Panc1 (cell line): ENCODE measurements at regions not wholly inside any gene's neighbourhood (a gene's known extent, or its start where the extent isn't known, plus 50 kb on each side); places are given as distances from the start of the nearest gene placed in this dataset.
"Not testable (repeated sequence)": the region's sequence is repeated elsewhere in the genome, so short reads cannot be mapped to it uniquely, and the experiment has no call there.

ENCODE experiments used
- ATAC-seq: fragments of 200-7000 bp; cut with Tn5 transposase; 2 replicates; pipeline ENCODE4 v1.9.1; 2020; ENCODE audit warnings: mild to moderate bottlenecking, moderate library complexity
- BruUV-seq: library from RNA; stranded (reverse); fragments of 400-500 nt; replicated peaks from 2 replicates; lab custom pipeline; 2021; lab: Mats Ljungman, UMichigan
- CTCF ChIA-PET: fragments of 300-600 bp; sonication (Branson Sonifier 250); formaldehyde crosslinking; loops from one replicate; lab custom pipeline; 2022; ENCODE audit warnings: antibody characterized with exemption; lab: Charles Lee
- POLR2A ChIA-PET: fragments of 300-600 bp; sonication (Branson Sonifier 250); formaldehyde crosslinking; loops from one replicate; lab custom pipeline; 2022; ENCODE audit warnings: antibody characterized with exemption; lab: Charles Lee
- DNase-seq: peaks from one replicate; pipeline ENCODE4 v3.0.0-alpha.2; 2010; ENCODE audit warnings: low read depth, low spot score
- H3K27ac ChIP-seq: 2 replicates; pipeline ENCODE4 v1.5.1; 2011; ENCODE audit warnings: mild to moderate bottlenecking, low read length, inconsistent platforms
- H3K27me3 ChIP-seq: fragments of 200-500 bp; sonication (Bioruptor generic); 2 replicates; pipeline ENCODE4 v1.6.0; 2014; ENCODE audit warnings: low read length, inconsistent platforms; ENCODE audit not compliant: control insufficient read depth, insufficient read depth
- H3K36me3 ChIP-seq: fragments of 200-500 bp; sonication (Bioruptor generic); 2 replicates; pipeline ENCODE4 v1.5.1; 2014; ENCODE audit warnings: inconsistent platforms, mild to moderate bottlenecking, low read length, moderate library complexity; ENCODE audit not compliant: control insufficient read depth, insufficient read depth
- H3K4me1 ChIP-seq: 2 replicates; pipeline ENCODE4 v1.5.1; 2011; ENCODE audit warnings: inconsistent platforms, mild to moderate bottlenecking, low read length, moderate library complexity; ENCODE audit not compliant: control insufficient read depth, insufficient read depth
- H3K4me3 ChIP-seq, 2 experiments: 2 replicates each; pipeline ENCODE4 v1.5.1; 2011 to 2012; ENCODE audit warnings: low read depth in 2 of 2, low read length in 2 of 2, mild to moderate bottlenecking in 2 of 2, inconsistent platforms in 1 of 2, moderate library complexity in 1 of 2
- H3K9me3 ChIP-seq: fragments of 200-500 bp; sonication (Bioruptor generic); 2 replicates; pipeline ENCODE4 v1.5.1; 2014; ENCODE audit warnings: low read depth, mild to moderate bottlenecking, inconsistent platforms, low read length, moderate library complexity; ENCODE audit not compliant: control insufficient read depth, insufficient read depth
- POLR2AphosphoS5 ChIP-seq: IDR thresholded peaks from 2 replicates; pipeline ENCODE4 v1.6.1; 2012; ENCODE audit warnings: mild to moderate bottlenecking, low read depth, low read length, moderate library complexity
- SIN3A ChIP-seq: IDR thresholded peaks from 2 replicates; pipeline ENCODE4 v1.6.1; 2012; ENCODE audit warnings: low read depth, mild to moderate bottlenecking, low read length, moderate library complexity, borderline replicate concordance; ENCODE audit not compliant: insufficient read depth
- TCF7L2 ChIP-seq: IDR thresholded peaks from 2 replicates; pipeline ENCODE4 v1.6.1; 2011; ENCODE audit warnings: mild to moderate bottlenecking, low read depth, low read length, inconsistent platforms
- in situ Hi-C: cut with HindIII; loops from 2 replicates; pipeline ENCODE4 v1.10.0; 2016; ENCODE audit warnings: low sequenced_read_pairs, low pct_unique_long_range_greater_than_20kb
- intact Hi-C: fragments of 100-400 bp; cut with micrococcal nuclease; formaldehyde crosslinking; loops from one replicate; pipeline ENCODE4 v1.10.0; 2022; ENCODE audit not compliant: unreplicated experiment
- TF ChIP-seq, protein P1 (sequence below), 2 experiments: IDR thresholded peaks; 2 replicates each; pipeline ENCODE4 v1.6.1; 2011 to 2012; ENCODE audit warnings: low read depth in 2 of 2, control low read depth in 1 of 2, low read length in 1 of 2, mild to moderate bottlenecking in 1 of 2, moderate library complexity in 1 of 2; ENCODE audit not compliant: insufficient read depth in 1 of 2
- TF ChIP-seq, protein P2 (sequence below): fragments of 450-650 bp; IDR thresholded peaks from 2 replicates; pipeline ENCODE4 v1.5.1; 2017; ENCODE audit warnings: mild to moderate bottlenecking

DNA sequence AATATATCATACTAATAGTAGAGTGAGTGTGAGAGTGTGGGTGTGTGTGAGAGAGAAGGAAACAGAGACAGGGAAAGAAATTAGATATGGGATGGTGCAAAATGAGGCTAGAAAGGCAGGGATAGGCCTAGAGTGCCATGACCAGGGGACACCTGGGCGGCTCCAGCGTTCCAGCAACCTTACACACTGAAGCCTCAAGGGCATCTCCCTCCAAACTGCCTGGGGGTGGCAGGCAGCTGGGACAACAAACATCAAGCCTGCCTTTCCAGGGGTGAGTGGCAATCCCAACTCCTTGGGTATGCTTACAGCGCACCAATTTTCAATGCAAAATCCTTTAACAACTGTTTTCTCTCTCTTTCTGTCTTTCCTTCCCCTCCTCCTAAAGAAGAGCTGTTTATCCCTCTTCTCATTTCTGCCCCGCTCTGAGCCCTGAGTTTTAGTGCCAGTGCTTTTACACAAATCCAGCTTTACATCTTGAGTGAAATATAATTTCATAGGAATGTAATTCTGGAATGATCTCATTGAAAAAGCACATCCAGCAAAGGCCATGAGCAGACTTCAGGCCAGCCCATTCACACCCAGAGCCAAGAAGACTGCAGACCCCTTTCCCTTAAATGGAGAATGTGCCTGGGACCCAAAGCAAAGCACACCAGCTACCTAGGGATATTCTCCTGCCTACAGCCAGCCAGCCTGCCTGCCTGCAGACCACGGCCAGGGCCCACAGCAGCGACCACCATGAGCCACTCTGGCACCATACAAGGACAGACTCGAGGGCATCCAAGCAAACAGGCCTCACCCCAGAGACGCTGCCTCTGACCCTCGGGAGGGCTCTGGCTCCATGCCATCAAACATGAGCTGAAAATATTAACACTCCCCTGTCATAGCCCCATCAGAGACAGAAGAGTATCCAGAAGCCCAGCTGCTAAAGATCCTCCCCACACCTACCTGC lies 90.3 kb downstream of the RPL27A start:
- ChIA-PET CTCF (no interaction called here), POLR2A (interaction anchor here (0.6 kb wide), 2 partner anchors 77 to 762 kb away, joined by 3 read pairs; no protein-coding TSS in a partner anchor)
- ATAC-seq, result no peak

DNA sequence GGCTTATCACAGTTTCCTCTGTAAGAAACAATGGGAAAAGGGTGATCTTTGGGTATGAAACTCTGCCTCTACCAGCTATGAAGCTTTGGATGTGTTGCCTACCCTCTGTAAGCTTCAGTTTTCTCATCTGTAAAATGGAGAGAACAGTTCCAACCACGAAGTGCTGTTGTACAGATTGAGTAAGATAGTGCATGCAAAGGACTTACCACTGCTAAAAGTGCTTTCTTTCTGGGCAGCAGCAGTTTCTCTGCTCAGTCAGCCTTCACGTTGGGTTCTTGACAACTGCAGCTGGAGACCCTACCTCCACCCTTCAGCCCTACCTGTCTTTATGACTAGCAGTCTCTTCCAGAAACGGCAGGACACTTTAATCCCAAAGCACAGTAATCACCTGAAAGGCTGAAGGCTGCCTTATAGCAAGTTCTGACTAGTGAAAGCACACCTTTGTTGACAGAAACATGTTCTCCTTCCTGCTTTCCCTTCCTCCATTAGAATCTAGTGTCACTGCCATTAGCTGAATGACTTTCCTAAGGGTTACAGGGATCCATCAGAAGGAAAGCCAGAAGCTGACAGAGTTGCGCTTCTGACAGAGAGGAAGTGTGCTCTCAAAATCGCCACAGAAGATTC lies 91.4 kb downstream of the RPL27A start:
- DNase-seq, result no peak
- TF ChIP-seq, protein P1, sequence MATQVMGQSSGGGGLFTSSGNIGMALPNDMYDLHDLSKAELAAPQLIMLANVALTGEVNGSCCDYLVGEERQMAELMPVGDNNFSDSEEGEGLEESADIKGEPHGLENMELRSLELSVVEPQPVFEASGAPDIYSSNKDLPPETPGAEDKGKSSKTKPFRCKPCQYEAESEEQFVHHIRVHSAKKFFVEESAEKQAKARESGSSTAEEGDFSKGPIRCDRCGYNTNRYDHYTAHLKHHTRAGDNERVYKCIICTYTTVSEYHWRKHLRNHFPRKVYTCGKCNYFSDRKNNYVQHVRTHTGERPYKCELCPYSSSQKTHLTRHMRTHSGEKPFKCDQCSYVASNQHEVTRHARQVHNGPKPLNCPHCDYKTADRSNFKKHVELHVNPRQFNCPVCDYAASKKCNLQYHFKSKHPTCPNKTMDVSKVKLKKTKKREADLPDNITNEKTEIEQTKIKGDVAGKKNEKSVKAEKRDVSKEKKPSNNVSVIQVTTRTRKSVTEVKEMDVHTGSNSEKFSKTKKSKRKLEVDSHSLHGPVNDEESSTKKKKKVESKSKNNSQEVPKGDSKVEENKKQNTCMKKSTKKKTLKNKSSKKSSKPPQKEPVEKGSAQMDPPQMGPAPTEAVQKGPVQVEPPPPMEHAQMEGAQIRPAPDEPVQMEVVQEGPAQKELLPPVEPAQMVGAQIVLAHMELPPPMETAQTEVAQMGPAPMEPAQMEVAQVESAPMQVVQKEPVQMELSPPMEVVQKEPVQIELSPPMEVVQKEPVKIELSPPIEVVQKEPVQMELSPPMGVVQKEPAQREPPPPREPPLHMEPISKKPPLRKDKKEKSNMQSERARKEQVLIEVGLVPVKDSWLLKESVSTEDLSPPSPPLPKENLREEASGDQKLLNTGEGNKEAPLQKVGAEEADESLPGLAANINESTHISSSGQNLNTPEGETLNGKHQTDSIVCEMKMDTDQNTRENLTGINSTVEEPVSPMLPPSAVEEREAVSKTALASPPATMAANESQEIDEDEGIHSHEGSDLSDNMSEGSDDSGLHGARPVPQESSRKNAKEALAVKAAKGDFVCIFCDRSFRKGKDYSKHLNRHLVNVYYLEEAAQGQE (IDR thresholded peaks at IDR 0.05; ENCODE audit: insufficient read depth in 1 of 2, low read depth in 2 of 2, low read length in 1 of 2), result no peak
- TF ChIP-seq SIN3A (no peak), TCF7L2 (no peak), POLR2AphosphoS5 (no peak)
- TF ChIP-seq, protein P2, sequence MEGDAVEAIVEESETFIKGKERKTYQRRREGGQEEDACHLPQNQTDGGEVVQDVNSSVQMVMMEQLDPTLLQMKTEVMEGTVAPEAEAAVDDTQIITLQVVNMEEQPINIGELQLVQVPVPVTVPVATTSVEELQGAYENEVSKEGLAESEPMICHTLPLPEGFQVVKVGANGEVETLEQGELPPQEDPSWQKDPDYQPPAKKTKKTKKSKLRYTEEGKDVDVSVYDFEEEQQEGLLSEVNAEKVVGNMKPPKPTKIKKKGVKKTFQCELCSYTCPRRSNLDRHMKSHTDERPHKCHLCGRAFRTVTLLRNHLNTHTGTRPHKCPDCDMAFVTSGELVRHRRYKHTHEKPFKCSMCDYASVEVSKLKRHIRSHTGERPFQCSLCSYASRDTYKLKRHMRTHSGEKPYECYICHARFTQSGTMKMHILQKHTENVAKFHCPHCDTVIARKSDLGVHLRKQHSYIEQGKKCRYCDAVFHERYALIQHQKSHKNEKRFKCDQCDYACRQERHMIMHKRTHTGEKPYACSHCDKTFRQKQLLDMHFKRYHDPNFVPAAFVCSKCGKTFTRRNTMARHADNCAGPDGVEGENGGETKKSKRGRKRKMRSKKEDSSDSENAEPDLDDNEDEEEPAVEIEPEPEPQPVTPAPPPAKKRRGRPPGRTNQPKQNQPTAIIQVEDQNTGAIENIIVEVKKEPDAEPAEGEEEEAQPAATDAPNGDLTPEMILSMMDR, result no peak
- intact Hi-C loops (no loop called here), in situ Hi-C loops (no loop called here)
- no peak for ATAC-seq
- Histone ChIP-seq H3K4me3 (no peak overlapping the region), H3K27ac (no peak overlapping the region), H3K36me3 (no peaks in the 10 kb centered on the region), H3K9me3 (no peaks in the 10 kb centered on the region), H3K4me1 (no peaks in the 10 kb centered on the region), H3K27me3 (no peaks in the 10 kb centered on the region)
- POLR2A ChIA-PET, result interaction anchor here (0.6 kb wide), 2 partner anchors 76 to 761 kb away, joined by 3 read pairs; no protein-coding TSS in a partner anchor
- BruUV-seq, result no TSS peak
- CTCF ChIA-PET, result no interaction called here

More for the DNA sequence above, 90.3 kb downstream of the RPL27A start:
- no peaks in the 10 kb centered on the region for H3K36me3 ChIP-seq
- no peaks in the 10 kb centered on the region for H3K9me3 ChIP-seq
- no peaks in the 10 kb centered on the region for H3K27me3 ChIP-seq
- DNase-seq, result no peak
- no TSS peak for BruUV-seq
- intact Hi-C loops (no loop called here), in situ Hi-C loops (no loop called here)
- no peak overlapping the region for H3K4me3 ChIP-seq
- H3K27ac ChIP-seq, result no peak overlapping the region
- no peak for TF ChIP-seq SIN3A
- TF ChIP-seq, protein P2, result no peak
- no peak for TF ChIP-seq POLR2AphosphoS5
- no peaks in the 10 kb centered on the region for H3K4me1 ChIP-seq

DNA sequence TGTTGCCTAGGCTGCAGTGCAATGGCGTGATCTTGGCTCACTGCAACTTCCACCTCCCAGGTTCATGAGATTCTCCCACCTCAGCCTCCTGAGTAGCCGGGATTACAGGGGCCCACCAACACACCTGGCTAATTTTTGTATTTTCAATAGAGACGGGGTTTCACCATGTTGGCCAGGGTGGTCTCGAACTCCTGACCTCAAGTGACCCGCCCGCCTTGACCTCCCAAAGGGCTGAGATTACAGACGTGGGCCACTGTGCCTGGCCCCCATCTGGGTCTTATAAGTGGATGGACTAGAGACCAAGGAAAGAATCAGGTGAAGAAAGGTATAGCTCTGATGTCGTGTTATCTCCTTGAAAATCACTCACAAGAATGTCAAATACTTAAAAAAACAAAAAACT lies 92.3 kb downstream of the RPL27A start:
- intact Hi-C loops, H3K36me3 ChIP-seq, DNase-seq, H3K9me3 ChIP-seq, in situ Hi-C loops, CTCF ChIA-PET, H3K4me3 ChIP-seq, H3K27me3 ChIP-seq, POLR2A ChIA-PET, ATAC-seq, BruUV-seq, H3K27ac ChIP-seq, H3K4me1 ChIP-seq: not testable (repeated sequence)
